HL-60 (cell line): ENCODE measurements at regions not wholly inside any gene's neighbourhood (a gene's known extent, or its start where the extent isn't known, plus 50 kb on each side); places are given as distances from the start of the nearest gene placed in this dataset.

ENCODE experiments used
- DNase-seq, 2 experiments: peaks; one replicate each; pipeline ENCODE4 v3.0.0-alpha.2; 2010 to 2020; ENCODE audit warnings: low read depth in 1 of 2, low spot score in 1 of 2
- H3K27ac ChIP-seq: fragments of 250-450 bp; sonication (Bioruptor Pico); replicated peaks from 2 replicates; pipeline ENCODE4 v1.5.1; 2020; ENCODE audit warnings: mild to moderate bottlenecking, moderate library complexity
- H3K27me3 ChIP-seq: fragments of 250-450 bp; sonication (Bioruptor Pico); 2 replicates; pipeline ENCODE4 v1.5.1; 2021; ENCODE audit warnings: mild to moderate bottlenecking, moderate library complexity; ENCODE audit not compliant: insufficient read depth, poor library complexity, severe bottlenecking
- H3K4me3 ChIP-seq: replicated peaks from 2 replicates; pipeline ENCODE4 v1.5.1; 2011; ENCODE audit warnings: mild to moderate bottlenecking, control low read depth, low read length; ENCODE audit not compliant: insufficient read depth
- CTCF ChIP-seq: IDR thresholded peaks from one replicate; pipeline ENCODE4 v1.5.1; 2011; ENCODE audit warnings: low read length, control low read depth, inconsistent platforms; ENCODE audit not compliant: insufficient read depth
- GABPA ChIP-seq: IDR thresholded peaks from 2 replicates; pipeline ENCODE4 v1.6.1; 2012; ENCODE audit warnings: low read depth
- POLR2AphosphoS5 ChIP-seq: IDR thresholded peaks from 2 replicates; pipeline ENCODE4 v1.6.1; 2012; ENCODE audit warnings: low read depth
- REST ChIP-seq: IDR thresholded peaks from 2 replicates; pipeline ENCODE4 v1.6.1; 2012; ENCODE audit warnings: low read depth; ENCODE audit not compliant: insufficient replicate concordance
- SPI1 ChIP-seq: IDR thresholded peaks from 2 replicates; pipeline ENCODE4 v1.6.1; 2012; ENCODE audit warnings: low read depth, mild to moderate bottlenecking, borderline replicate concordance

DNA sequence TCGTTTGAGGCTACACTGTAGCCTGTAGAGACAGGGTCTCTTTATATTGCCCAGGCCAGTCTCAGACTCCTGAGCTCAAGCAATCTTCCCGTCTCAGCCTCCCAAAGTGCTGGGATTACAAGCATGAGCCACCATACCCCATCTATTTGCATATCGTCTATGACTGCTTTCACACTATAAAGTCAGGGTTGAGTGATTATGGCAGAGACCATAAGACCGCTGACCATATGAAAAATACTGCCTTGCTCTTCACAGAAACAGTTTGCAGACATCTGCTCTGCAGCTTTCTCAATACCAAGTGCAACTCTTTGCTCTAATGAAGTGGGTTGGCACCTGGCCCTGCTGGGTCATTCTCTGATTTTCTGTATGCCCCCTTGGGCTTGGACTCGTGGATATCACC lies 79.5 kb upstream of the PAK5 start:
- Histone ChIP-seq H3K27ac (no peak overlapping the region), H3K4me3 (no peak overlapping the region), H3K27me3 (no peaks in the 10 kb centered on the region)
- no peak for DNase-seq
- no peak for TF ChIP-seq CTCF
- no peak for TF ChIP-seq GABPA
- TF ChIP-seq SPI1, result no peak
- no peak for TF ChIP-seq REST
- no peak for TF ChIP-seq POLR2AphosphoS5

DNA sequence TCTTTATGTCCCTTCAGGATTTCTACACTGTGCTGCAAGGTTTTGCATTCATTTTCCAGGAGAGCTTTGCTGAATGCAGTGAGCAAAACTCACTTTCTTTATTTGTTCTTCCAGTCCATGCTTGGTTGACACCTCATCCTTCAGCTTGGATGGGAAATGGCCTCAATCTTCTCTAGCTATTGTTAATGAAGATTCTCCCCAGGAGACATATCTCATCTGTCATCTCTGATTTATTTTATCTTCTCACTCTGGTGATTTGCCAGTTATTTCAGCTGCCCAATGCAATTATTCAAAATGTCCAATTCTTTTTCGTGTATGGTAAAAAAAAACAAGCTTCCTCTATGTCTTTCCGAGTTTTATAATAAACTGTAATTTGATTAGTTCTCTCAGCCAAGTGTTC lies 77.9 kb upstream of the PAK5 start:
- Histone ChIP-seq H3K4me3 (no peak overlapping the region), H3K27ac (no peak overlapping the region), H3K27me3 (no peaks in the 10 kb centered on the region)
- no peak for TF ChIP-seq CTCF
- TF ChIP-seq POLR2AphosphoS5, result no peak
- TF ChIP-seq SPI1, result no peak
- no peak for TF ChIP-seq GABPA
- TF ChIP-seq REST, result no peak
- DNase-seq, result no peak

DNA sequence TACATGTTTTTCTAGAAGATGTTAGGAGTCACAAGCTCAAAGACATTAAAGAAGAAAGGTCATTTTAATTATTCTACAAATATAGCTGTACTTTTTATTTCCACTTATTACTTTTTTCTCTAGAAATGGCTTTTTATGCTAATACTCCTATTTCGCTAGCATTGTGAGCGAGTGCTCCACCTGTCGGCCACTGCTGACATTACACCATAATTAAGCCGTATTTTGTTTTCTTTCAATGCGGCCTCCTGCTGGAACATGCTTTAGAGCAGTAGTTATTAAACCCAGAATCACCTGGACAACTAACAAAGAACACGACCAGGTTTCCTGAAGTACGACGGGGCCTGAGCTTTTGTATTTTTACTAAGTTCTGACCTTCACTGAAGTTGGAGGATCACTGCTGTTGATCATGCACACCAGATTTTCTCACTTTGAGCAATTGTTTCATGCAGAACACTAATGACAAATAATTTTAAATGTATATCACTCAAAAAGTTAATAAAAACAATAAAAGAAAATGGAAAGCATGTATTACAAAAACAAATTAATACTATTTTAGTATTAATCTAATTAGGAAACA lies 74.1 kb upstream of the PAK5 start:
- no peaks in the 10 kb centered on the region for H3K27me3 ChIP-seq
- DNase-seq, result peak in 1 of 2 experiments; percentile 15
- no peak overlapping the region for H3K27ac ChIP-seq
- peak; percentile 71 for TF ChIP-seq CTCF
- no peak for TF ChIP-seq GABPA
- TF ChIP-seq POLR2AphosphoS5, result no peak
- no peak for TF ChIP-seq SPI1
- TF ChIP-seq REST, result no peak
- H3K4me3 ChIP-seq, result no peak overlapping the region
